Thyroid gland (tissue), 4 donors: ENCODE measurements at regions not wholly inside any gene's neighbourhood (a gene's known extent, or its start where the extent isn't known, plus 50 kb on each side); places are given as distances from the start of the nearest gene placed in this dataset.

ENCODE experiments used
- DNase-seq, 2 donors: peaks; one replicate each; pipeline ENCODE4 v3.0.0-alpha.2; 2019
- H3K27ac ChIP-seq, 3 donors: fragments of 200-600 bp; sonication (generic); 1 replicate in 2 of 3; 2 replicates in 1 of 3; pipeline ENCODE4 v1.5.1; 2016 to 2019; ENCODE audit warnings: mild to moderate bottlenecking in 1 of 3, moderate library complexity in 1 of 3
- H3K27me3 ChIP-seq: fragments of 200-600 bp; sonication (generic); one replicate; pipeline ENCODE4 v1.5.1; 2019
- H3K36me3 ChIP-seq, 2 donors: fragments of 200-600 bp; sonication (generic); one replicate each; pipeline ENCODE4 v1.5.1; 2016 to 2019
- H3K4me1 ChIP-seq, 2 donors: fragments of 200-600 bp; sonication (generic); one replicate each; pipeline ENCODE4 v1.5.1; 2017 to 2019
- H3K4me3 ChIP-seq, 3 donors: fragments of 200-600 bp; sonication (generic); replicated peaks in 1 of 3; 1 replicate in 2 of 3; 2 replicates in 1 of 3; pipeline ENCODE4 v1.5.1; 2016; ENCODE audit warnings: mild to moderate bottlenecking in 1 of 3
- H3K9me3 ChIP-seq: fragments of 200-600 bp; sonication (generic); one replicate; pipeline ENCODE4 v1.5.1; 2017
- POLR2A ChIP-seq, 2 donors: fragments of 450-650 bp; IDR thresholded peaks; one replicate each; pipeline ENCODE4 v1.6.1; 2017; ENCODE audit warnings: antibody characterized with exemption in 2 of 2, mild to moderate bottlenecking in 2 of 2, moderate library complexity in 1 of 2
- WGBS, 2 donors: methylation state at CpG; one replicate each; pipeline ENCODE4 v1.1.5; 2017; 5-methylcytosine and 5-hydroxymethylcytosine counted together
- intact Hi-C: fragments of 100-400 bp; cut with DNase I; formaldehyde crosslinking; loops from one replicate; pipeline ENCODE4 v1.15.1; 2023
- TF ChIP-seq, protein P1 (sequence below), 6 experiments: fragments of 200-600 bp in 3 of 6; fragments of 450-650 bp in 3 of 6; sonication (generic) in 3 of 6; IDR thresholded peaks; one replicate each; pipeline ENCODE4 v1.5.1; 2016 to 2019; ENCODE audit warnings: antibody characterized with exemption in 6 of 6, mild to moderate bottlenecking in 2 of 6, inconsistent platforms in 1 of 6, moderate library complexity in 1 of 6

DNA sequence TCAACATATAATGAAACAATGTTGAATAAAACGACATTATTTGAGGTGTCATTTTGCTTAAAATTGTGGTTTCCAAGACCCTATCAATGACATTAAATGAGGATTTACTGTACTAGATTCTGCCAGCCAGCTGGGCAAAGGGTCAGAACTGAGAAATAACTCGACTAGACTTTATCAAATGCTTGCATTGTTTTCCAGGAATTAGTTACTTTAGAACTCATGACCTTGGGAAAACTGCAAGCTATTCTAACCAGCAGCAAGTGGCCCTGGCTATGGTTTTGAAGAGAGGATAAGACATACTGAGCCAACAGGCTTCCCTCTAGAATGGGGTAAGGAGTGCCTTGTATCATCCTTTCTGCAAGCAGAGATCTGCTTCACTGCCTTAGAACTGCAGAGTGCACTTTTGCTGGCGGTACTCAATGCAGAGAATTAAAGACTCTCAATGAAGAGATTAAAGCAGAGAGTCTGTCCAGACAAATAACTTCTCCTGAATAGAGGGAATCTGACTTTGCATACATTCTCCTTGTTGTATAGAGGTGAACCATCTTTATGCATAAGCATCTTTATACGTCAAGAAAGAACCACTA lies 281.5 kb downstream of the ARL4A start:
- intact Hi-C loops, result no loop called here
- no peaks in the 10 kb centered on the region for H3K4me1 ChIP-seq
- no peak for DNase-seq
- 59 to 63% methylated on average over 4 of the region's 4 CpGs for WGBS, 2 donors
- no peaks in the 10 kb centered on the region for H3K27me3 ChIP-seq
- TF ChIP-seq, protein P1, sequence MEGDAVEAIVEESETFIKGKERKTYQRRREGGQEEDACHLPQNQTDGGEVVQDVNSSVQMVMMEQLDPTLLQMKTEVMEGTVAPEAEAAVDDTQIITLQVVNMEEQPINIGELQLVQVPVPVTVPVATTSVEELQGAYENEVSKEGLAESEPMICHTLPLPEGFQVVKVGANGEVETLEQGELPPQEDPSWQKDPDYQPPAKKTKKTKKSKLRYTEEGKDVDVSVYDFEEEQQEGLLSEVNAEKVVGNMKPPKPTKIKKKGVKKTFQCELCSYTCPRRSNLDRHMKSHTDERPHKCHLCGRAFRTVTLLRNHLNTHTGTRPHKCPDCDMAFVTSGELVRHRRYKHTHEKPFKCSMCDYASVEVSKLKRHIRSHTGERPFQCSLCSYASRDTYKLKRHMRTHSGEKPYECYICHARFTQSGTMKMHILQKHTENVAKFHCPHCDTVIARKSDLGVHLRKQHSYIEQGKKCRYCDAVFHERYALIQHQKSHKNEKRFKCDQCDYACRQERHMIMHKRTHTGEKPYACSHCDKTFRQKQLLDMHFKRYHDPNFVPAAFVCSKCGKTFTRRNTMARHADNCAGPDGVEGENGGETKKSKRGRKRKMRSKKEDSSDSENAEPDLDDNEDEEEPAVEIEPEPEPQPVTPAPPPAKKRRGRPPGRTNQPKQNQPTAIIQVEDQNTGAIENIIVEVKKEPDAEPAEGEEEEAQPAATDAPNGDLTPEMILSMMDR (IDR thresholded peaks at IDR 0.05), result no peak
- TF ChIP-seq POLR2A (IDR thresholded peaks at IDR 0.05), result no peak
- no peaks in the 10 kb centered on the region for H3K9me3 ChIP-seq
- no peak overlapping the region for H3K4me3 ChIP-seq
- no peaks in the 10 kb centered on the region for H3K36me3 ChIP-seq
- H3K27ac ChIP-seq, result no peak overlapping the region

DNA sequence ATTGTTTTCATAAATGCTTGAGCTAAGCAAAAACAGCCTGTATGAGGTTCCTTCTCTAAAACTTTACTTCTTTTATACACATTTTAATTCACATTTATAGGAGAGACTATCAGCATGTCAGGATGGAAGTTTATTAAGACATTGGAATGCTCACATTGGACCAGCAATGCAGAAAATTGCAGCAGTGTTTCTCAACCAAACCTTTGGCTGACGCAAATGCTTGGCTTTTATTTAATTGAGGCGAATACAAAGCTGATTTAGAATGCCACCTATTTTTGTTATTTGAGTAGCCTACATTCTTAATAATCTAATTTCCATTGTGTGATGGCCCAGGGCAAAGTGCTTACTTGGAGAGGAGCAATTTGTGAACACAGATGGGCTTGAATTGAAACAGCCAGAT lies 283.2 kb downstream of the ARL4A start:
- H3K27me3 ChIP-seq, result no peaks in the 10 kb centered on the region
- TF ChIP-seq POLR2A (IDR thresholded peaks at IDR 0.05), result no peak
- TF ChIP-seq, protein P1 (IDR thresholded peaks at IDR 0.05), result no peak
- DNase-seq, result no peak
- H3K36me3 ChIP-seq, result no peaks in the 10 kb centered on the region
- H3K4me3 ChIP-seq, result no peak overlapping the region
- intact Hi-C loops, result no loop called here
- no peaks in the 10 kb centered on the region for H3K4me1 ChIP-seq
- H3K9me3 ChIP-seq, result no peaks in the 10 kb centered on the region
- H3K27ac ChIP-seq, result no peak overlapping the region
- 92 to 98% methylated on average over 2 of the region's 2 CpGs for WGBS, 2 donors

DNA sequence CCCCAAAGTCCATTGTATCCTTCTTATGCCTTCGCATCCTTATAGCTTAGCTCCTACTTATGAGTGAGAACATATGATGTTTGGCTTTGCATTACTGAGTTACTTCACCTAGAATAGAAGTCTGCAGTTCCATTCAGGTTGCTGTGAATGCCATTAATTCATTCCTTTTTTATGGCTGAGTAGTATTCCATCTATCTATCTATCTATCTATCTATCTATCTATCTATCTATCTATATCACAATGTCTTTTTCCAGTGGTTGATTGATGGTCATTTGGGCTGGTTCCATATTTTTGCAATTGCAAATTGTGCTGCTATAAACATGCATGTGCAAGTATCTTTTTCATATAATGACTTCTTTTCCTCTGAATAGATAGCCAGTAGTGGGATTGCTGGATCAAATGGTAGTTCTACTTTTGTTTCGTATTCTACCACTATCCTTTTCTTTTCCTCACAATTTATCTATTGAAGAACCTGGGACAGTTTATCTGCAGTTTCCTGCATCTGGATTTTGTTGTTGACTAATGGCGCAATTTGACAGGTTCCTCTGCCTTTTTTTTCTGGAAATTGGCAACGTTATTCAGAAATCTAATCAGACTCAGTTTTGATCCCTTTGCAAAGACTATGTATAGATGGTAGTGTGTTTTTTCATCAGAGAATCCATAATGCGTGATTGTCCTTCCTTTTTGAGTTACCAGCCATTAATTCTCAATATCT lies 287.2 kb downstream of the ARL4A start:
- WGBS, 2 donors, result 87 to 93% methylated on average over 5 of the region's 5 CpGs
- intact Hi-C loops, result no loop called here
- no peaks in the 10 kb centered on the region for H3K9me3 ChIP-seq
- TF ChIP-seq, protein P1 (IDR thresholded peaks at IDR 0.05), result no peak
- TF ChIP-seq POLR2A (IDR thresholded peaks at IDR 0.05), result no peak
- no peaks in the 10 kb centered on the region for H3K4me1 ChIP-seq
- no peak overlapping the region for H3K27ac ChIP-seq
- no peak for DNase-seq
- H3K36me3 ChIP-seq, result no peaks in the 10 kb centered on the region
- no peak overlapping the region for H3K4me3 ChIP-seq
- H3K27me3 ChIP-seq, result no peaks in the 10 kb centered on the region

DNA sequence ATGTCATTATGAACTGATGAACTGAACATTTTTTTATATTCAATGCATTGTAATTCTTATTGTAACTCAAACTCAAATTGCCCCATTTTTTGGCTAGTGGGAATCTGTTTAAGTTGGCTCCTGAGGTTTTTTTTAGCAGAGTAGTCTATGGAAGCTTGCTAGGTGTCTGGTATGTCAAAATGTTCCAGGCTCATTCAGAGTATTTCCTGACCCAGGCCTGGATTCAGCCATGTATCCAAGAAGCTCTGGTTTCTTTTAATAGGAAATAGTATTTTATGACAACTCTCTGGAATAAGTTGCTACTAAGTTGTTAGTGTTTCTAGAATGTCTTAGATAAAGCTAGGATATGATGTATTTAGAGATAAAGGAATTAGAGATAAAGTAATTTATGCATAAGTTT lies 288.0 kb downstream of the ARL4A start:
- TF ChIP-seq, protein P1 (IDR thresholded peaks at IDR 0.05), result no peak
- no peak for TF ChIP-seq POLR2A (IDR thresholded peaks at IDR 0.05)
- Histone ChIP-seq H3K9me3 (no peaks in the 10 kb centered on the region), H3K27ac (no peak overlapping the region), H3K36me3 (no peaks in the 10 kb centered on the region), H3K27me3 (no peaks in the 10 kb centered on the region), H3K4me1 (no peaks in the 10 kb centered on the region), H3K4me3 (no peak overlapping the region)
- intact Hi-C loops, result no loop called here
- no peak for DNase-seq

DNA sequence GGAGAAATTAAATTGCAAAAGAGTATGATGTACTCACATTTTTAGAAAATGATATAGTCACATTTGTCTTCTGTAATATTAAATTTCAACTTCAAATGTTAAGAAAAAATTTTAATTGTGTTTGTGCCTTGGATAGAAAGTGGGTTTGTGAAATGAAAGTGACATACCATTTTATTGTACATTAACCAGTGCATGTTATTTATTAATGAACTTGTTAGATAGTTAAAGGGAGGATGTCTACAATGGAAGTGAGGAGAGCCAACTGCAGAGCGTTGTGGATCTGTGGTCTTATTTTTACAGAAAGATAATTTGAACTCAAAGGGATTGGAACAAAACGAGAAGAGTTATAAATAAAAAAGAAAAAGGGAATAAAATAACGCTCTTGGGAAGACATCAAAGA lies 291.7 kb downstream of the ARL4A start:
- no peak overlapping the region for H3K4me3 ChIP-seq
- TF ChIP-seq, protein P1 (IDR thresholded peaks at IDR 0.05), result no peak
- TF ChIP-seq POLR2A (IDR thresholded peaks at IDR 0.05), result no peak
- H3K36me3 ChIP-seq, result no peaks in the 10 kb centered on the region
- H3K27ac ChIP-seq, result no peak overlapping the region
- 78 to 89% methylated on average over 3 of the region's 3 CpGs for WGBS, 2 donors
- intact Hi-C loops, result no loop called here
- H3K27me3 ChIP-seq, result no peaks in the 10 kb centered on the region
- H3K9me3 ChIP-seq, result no peaks in the 10 kb centered on the region
- H3K4me1 ChIP-seq, result no peaks in the 10 kb centered on the region
- DNase-seq, result no peak
